SK-N-SH (cell line): ENCODE measurements at regions not wholly inside any gene's neighbourhood (a gene's known extent, or its start where the extent isn't known, plus 50 kb on each side); places are given as distances from the start of the nearest gene placed in this dataset.

ENCODE experiments used
- CTCF ChIA-PET: fragments of 300-600, 350-600 bp; formaldehyde crosslinking; extraction: SDS; loops from one replicate; lab custom pipeline; 2021; lab: Yijun Ruan, JAX
- POLR2A ChIA-PET: fragments of 350-600 bp; sonication (Branson Sonifier 250); formaldehyde crosslinking; extraction: SDS; loops from one replicate; lab custom pipeline; 2020; ENCODE audit warnings: antibody characterized with exemption, inconsistent platforms; lab: Yijun Ruan, JAX
- DNase-seq: peaks from one replicate; pipeline ENCODE4 v3.0.0; 2012
- H2AFZ ChIP-seq: fragments of 200-600 bp; sonication (generic); 2 replicates; pipeline ENCODE4 v1.8.1; 2016; ENCODE audit warnings: antibody characterized with exemption, mild to moderate bottlenecking, low read depth
- H3F3A ChIP-seq: fragments of 200-600 bp; sonication (generic); replicated peaks from 2 replicates; pipeline ENCODE3; 2016; ENCODE audit warnings: antibody characterized with exemption, mild to moderate bottlenecking; ENCODE audit not compliant: insufficient read depth
- H3K27ac ChIP-seq, 2 experiments: fragments of 200-500 bp in 1 of 2; fragments of 200-600 bp in 1 of 2; sonication (Bioruptor generic) in 1 of 2; sonication (generic), shearing (Covaris generic) in 1 of 2; 2 replicates each; pipeline versions ENCODE4 v1.5.1 to v1.6.1; 2014 to 2016; ENCODE audit warnings: low read depth in 2 of 2, inconsistent platforms in 1 of 2, low read length in 1 of 2, mild to moderate bottlenecking in 1 of 2, mixed read lengths in 1 of 2
- H3K27me3 ChIP-seq: fragments of 200-600 bp; sonication (generic), shearing (Covaris generic); 2 replicates; pipeline ENCODE4 v1.6.1; 2016; ENCODE audit warnings: mixed run types; ENCODE audit not compliant: insufficient read depth
- H3K36me3 ChIP-seq, 2 experiments: fragments of 200-500 bp in 1 of 2; fragments of 200-600 bp in 1 of 2; sonication (Bioruptor generic) in 1 of 2; sonication (generic) in 1 of 2; replicated peaks in 1 of 2; 2 replicates each; pipeline versions ENCODE3 to v1.5.1; 2014 to 2016; ENCODE audit warnings: low read length in 1 of 2, mild to moderate bottlenecking in 1 of 2; ENCODE audit not compliant: insufficient read depth in 2 of 2, control insufficient read depth in 1 of 2
- H3K4me1 ChIP-seq, 2 experiments: fragments of 200-500 bp in 1 of 2; fragments of 200-600 bp in 1 of 2; sonication (Bioruptor generic) in 1 of 2; sonication (generic), shearing (Covaris generic) in 1 of 2; 2 replicates each; pipeline versions ENCODE4 v1.5.1 to v1.6.1; 2014 to 2016; ENCODE audit warnings: low read depth in 1 of 2, low read length in 1 of 2, mixed run types in 1 of 2; ENCODE audit not compliant: insufficient read depth in 2 of 2, control insufficient read depth in 1 of 2
- H3K4me2 ChIP-seq: fragments of 200-600 bp; sonication (generic), shearing (Covaris generic); 2 replicates; pipeline ENCODE4 v1.6.1; 2017; ENCODE audit warnings: mixed run types
- H3K4me3 ChIP-seq, 2 experiments: fragments of 200-500 bp in 1 of 2; fragments of 200-600 bp in 1 of 2; sonication (Bioruptor generic) in 1 of 2; sonication (generic), shearing (Covaris generic) in 1 of 2; 2 replicates each; pipeline versions ENCODE4 v1.5.1 to v1.8.1; 2014 to 2016; ENCODE audit warnings: low read depth in 2 of 2, inconsistent platforms in 1 of 2, low read length in 1 of 2, mild to moderate bottlenecking in 1 of 2, mixed read lengths in 1 of 2, moderate library complexity in 1 of 2
- H3K79me2 ChIP-seq: fragments of 200-600 bp; sonication (generic); 2 replicates; pipeline ENCODE4 v1.8.1; 2017; ENCODE audit warnings: mild to moderate bottlenecking; ENCODE audit not compliant: insufficient read depth
- H3K9ac ChIP-seq: fragments of 200-600 bp; sonication (generic); 2 replicates; pipeline ENCODE4 v1.6.1; 2017; ENCODE audit warnings: mixed run types
- H3K9me2 ChIP-seq: fragments of 200-600 bp; sonication (generic); 2 replicates; pipeline ENCODE4 v1.6.1; 2017; ENCODE audit warnings: mixed run types
- H3K9me3 ChIP-seq: fragments of 200-600 bp; sonication (generic); 2 replicates; pipeline ENCODE4 v1.6.1; 2017; ENCODE audit warnings: mixed run types, mild to moderate bottlenecking, moderate library complexity
- H4K20me1 ChIP-seq: fragments of 200-600 bp; sonication (generic); 2 replicates; pipeline ENCODE4 v1.6.1; 2017; ENCODE audit warnings: mild to moderate bottlenecking, mixed run types; ENCODE audit not compliant: insufficient read depth
- CHD2 ChIP-seq: fragments of 150-350 bp; IDR thresholded peaks from 2 replicates; pipeline ENCODE4 v1.6.1; 2018; ENCODE audit warnings: low read length; ENCODE audit not compliant: partially characterized antibody
- ELF1 ChIP-seq: IDR thresholded peaks from 2 replicates; pipeline ENCODE4 v1.4.0; 2012
- EZH2phosphoT487 ChIP-seq: fragments of 200-600 bp; sonication (generic); IDR thresholded peaks from 2 replicates; pipeline ENCODE4 v1.6.1; 2017; ENCODE audit warnings: low read depth, mixed run types, mild to moderate bottlenecking, antibody characterized with exemption, moderate library complexity, borderline replicate concordance
- FOSL2 ChIP-seq: IDR thresholded peaks from 2 replicates; pipeline ENCODE4 v1.4.0; 2012; ENCODE audit warnings: low read depth, mild to moderate bottlenecking, moderate library complexity, borderline replicate concordance
- FOXJ3 ChIP-seq: sonication (generic); formaldehyde crosslinking; IDR thresholded peaks from 2 replicates; pipeline ENCODE4 v1.5.1; 2020; ENCODE audit warnings: mild to moderate bottlenecking, missing genetic modification reagents
- FOXM1 ChIP-seq: IDR thresholded peaks from 2 replicates; pipeline ENCODE4 v1.4.0; 2012; ENCODE audit warnings: low read depth, mild to moderate bottlenecking
- GABPA ChIP-seq: IDR thresholded peaks from 2 replicates; pipeline ENCODE4 v1.4.0; 2012; ENCODE audit warnings: low read depth, mild to moderate bottlenecking
- JUND ChIP-seq: IDR thresholded peaks from 2 replicates; pipeline ENCODE4 v1.4.0; 2012
- MEF2A ChIP-seq: IDR thresholded peaks from 2 replicates; pipeline ENCODE4 v1.4.0; 2012; ENCODE audit warnings: low read depth, borderline replicate concordance
- MXI1 ChIP-seq: IDR thresholded peaks from 2 replicates; pipeline ENCODE4 v1.6.1; 2012; ENCODE audit warnings: mild to moderate bottlenecking, low read depth, low read length, improper control_type of control experiment
- NFIC ChIP-seq: IDR thresholded peaks from 2 replicates; pipeline ENCODE4 v1.4.0; 2012; ENCODE audit warnings: borderline replicate concordance
- NRF1 ChIP-seq: IDR thresholded peaks from 2 replicates; pipeline ENCODE4 v1.6.1; 2012; ENCODE audit warnings: low read depth, mild to moderate bottlenecking, low read length
- POLR2AphosphoS5 ChIP-seq: IDR thresholded peaks from 2 replicates; pipeline ENCODE4 v1.6.1; 2012; ENCODE audit warnings: low read depth, low read length
- RAD21 ChIP-seq: IDR thresholded peaks from 2 replicates; pipeline ENCODE4 v1.6.1; 2012; ENCODE audit warnings: mild to moderate bottlenecking, low read length
- RCOR1 ChIP-seq: fragments of 150-350 bp; IDR thresholded peaks from 2 replicates; pipeline ENCODE4 v1.6.1; 2017; ENCODE audit warnings: antibody characterized with exemption, low read length
- RXRA ChIP-seq: IDR thresholded peaks from 2 replicates; pipeline ENCODE4 v1.4.0; 2012; ENCODE audit warnings: low read depth, mild to moderate bottlenecking, borderline replicate concordance
- SIN3A ChIP-seq: IDR thresholded peaks from 2 replicates; pipeline ENCODE4 v1.6.1; 2012; ENCODE audit warnings: low read depth, mild to moderate bottlenecking, low read length, moderate library complexity, borderline replicate concordance
- TCF12 ChIP-seq: IDR thresholded peaks from 2 replicates; pipeline ENCODE4 v1.4.0; 2012
- WGBS: methylation state at CpG from one replicate; pipeline ENCODE4 v1.1.6; 2017; ENCODE audit warnings: low lambda C conversion rate; 5-methylcytosine and 5-hydroxymethylcytosine counted together
- TF ChIP-seq, protein P1 (sequence below): IDR thresholded peaks from 2 replicates; pipeline ENCODE4; 2012
- TF ChIP-seq, protein P2 (sequence below): IDR thresholded peaks from 2 replicates; pipeline ENCODE4 v1.4.0; 2012; ENCODE audit warnings: low read depth, borderline replicate concordance

DNA sequence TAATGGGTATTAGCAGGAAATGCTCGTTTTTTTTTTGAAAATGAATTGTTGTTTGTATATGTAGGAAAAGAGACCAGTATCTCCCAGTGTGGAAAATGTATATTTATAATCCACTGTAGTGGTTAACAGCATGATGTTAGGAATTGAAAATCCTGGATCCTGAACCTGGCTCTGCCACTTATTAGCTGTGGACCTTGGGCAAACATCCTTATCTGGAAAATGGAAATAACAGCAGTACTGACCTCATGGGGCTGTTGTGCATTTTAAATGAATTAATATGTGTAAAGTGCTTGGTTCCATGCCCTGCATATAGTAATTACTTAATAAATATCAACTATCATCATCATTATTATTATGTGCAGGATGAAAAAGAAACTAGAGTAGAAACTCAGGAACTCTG lies 251.3 kb downstream of the CDCA7 start:
- H3K4me3 ChIP-seq: no peak overlapping the region
- no peaks in the 10 kb centered on the region for H3K9me2 ChIP-seq
- H4K20me1 ChIP-seq: no peaks in the 10 kb centered on the region
- H3K36me3 ChIP-seq: no peaks in the 10 kb centered on the region
- WGBS: 22% methylated on average over 1 of the region's 1 CpG
- H3F3A ChIP-seq: no peaks in the 10 kb centered on the region
- H3K9me3 ChIP-seq: no peaks in the 10 kb centered on the region
- H3K9ac ChIP-seq: no peak overlapping the region
- H3K4me2 ChIP-seq: no peak overlapping the region
- ChIA-PET POLR2A (no interaction called here), CTCF (no interaction called here)
- H3K79me2 ChIP-seq: no peaks in the 10 kb centered on the region
- no peaks in the 10 kb centered on the region for H3K27me3 ChIP-seq
- DNase-seq: no peak
- no peak overlapping the region for H2AFZ ChIP-seq
- TF ChIP-seq NRF1 (no peak), FOXM1 (no peak), ELF1 (no peak), CHD2 (no peak), MXI1 (no peak), NFIC (no peak), POLR2AphosphoS5 (no peak), MEF2A (no peak)
- TF ChIP-seq, protein P1, sequence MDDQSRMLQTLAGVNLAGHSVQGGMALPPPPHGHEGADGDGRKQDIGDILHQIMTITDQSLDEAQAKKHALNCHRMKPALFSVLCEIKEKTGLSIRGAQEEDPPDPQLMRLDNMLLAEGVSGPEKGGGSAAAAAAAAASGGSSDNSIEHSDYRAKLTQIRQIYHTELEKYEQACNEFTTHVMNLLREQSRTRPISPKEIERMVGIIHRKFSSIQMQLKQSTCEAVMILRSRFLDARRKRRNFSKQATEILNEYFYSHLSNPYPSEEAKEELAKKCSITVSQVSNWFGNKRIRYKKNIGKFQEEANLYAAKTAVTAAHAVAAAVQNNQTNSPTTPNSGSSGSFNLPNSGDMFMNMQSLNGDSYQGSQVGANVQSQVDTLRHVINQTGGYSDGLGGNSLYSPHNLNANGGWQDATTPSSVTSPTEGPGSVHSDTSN: no peak
- H3K4me1 ChIP-seq: no peaks in the 10 kb centered on the region
- H3K27ac ChIP-seq: no peak overlapping the region

DNA sequence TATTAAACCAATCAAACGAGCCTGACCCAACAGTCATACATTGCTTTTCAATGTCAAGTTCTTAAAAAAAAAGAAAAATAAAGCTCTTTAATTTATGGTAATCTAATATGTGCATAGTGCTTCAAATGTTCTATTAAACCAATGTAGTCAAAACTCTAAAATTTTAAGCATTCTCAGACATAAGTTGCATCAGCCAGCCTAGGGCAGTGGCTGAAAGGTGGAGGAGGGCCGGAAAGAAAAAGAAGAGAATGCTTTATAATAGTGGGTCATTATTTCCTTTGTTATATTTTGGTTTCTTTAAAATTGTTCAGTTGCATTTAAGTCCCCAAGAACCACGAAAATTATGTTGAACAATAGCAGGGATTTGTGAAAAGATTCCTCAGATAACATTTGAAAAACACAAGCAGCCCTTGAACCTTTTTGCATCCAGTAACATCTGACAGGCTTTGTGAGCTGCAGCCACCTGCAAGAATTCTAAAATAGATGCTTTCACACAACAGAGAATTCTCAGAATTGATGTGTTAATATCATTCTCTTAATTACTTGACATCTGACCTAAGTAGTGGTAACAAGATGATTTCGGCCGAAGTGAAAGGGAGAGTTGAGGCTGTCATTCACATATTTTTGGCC lies 252.1 kb downstream of the CDCA7 start:
- Histone ChIP-seq H3K9me2 (no peaks in the 10 kb centered on the region), H3K9me3 (no peaks in the 10 kb centered on the region), H3K79me2 (no peaks in the 10 kb centered on the region), H3K4me1 (no peaks in the 10 kb centered on the region), H3K4me2 (no peak overlapping the region), H3F3A (no peaks in the 10 kb centered on the region), H4K20me1 (no peaks in the 10 kb centered on the region), H3K27me3 (no peaks in the 10 kb centered on the region), H3K4me3 (no peak overlapping the region), H3K27ac (no peak overlapping the region), H3K36me3 (no peaks in the 10 kb centered on the region), H2AFZ (no peak overlapping the region), H3K9ac (no peak overlapping the region)
- TF ChIP-seq SIN3A: no peak
- TF ChIP-seq MEF2A: no peak
- no peak for TF ChIP-seq EZH2phosphoT487
- TF ChIP-seq FOXM1: no peak
- TF ChIP-seq RCOR1: no peak
- TF ChIP-seq NRF1: no peak
- TF ChIP-seq, protein P2, sequence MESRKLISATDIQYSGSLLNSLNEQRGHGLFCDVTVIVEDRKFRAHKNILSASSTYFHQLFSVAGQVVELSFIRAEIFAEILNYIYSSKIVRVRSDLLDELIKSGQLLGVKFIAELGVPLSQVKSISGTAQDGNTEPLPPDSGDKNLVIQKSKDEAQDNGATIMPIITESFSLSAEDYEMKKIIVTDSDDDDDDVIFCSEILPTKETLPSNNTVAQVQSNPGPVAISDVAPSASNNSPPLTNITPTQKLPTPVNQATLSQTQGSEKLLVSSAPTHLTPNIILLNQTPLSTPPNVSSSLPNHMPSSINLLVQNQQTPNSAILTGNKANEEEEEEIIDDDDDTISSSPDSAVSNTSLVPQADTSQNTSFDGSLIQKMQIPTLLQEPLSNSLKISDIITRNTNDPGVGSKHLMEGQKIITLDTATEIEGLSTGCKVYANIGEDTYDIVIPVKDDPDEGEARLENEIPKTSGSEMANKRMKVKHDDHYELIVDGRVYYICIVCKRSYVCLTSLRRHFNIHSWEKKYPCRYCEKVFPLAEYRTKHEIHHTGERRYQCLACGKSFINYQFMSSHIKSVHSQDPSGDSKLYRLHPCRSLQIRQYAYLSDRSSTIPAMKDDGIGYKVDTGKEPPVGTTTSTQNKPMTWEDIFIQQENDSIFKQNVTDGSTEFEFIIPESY: no peak
- TF ChIP-seq RXRA: no peak
- TF ChIP-seq TCF12: no peak
- TF ChIP-seq, protein P1: no peak
- TF ChIP-seq FOXJ3: no peak
- TF ChIP-seq JUND: no peak
- TF ChIP-seq RAD21: no peak
- no peak for TF ChIP-seq GABPA
- TF ChIP-seq FOSL2: no peak
- WGBS: 68% methylated on average over 5 of the region's 5 CpGs
- ChIA-PET CTCF (interaction anchor here (0.6 kb wide), 1 partner anchor 220 kb away, joined by 3 read pairs; no protein-coding TSS in a partner anchor), POLR2A (no interaction called here)
- no peak for DNase-seq
